Calu3 (cell line): ENCODE measurements at regions not wholly inside any gene's neighbourhood (a gene's known extent, or its start where the extent isn't known, plus 50 kb on each side); places are given as distances from the start of the nearest gene placed in this dataset.

Source experiments
- BruUV-seq: library from RNA; stranded (reverse); fragments of 400-500 nt; replicated peaks from 2 replicates; lab custom pipeline; 2021; lab: Mats Ljungman, UMichigan
- CTCF ChIA-PET: fragments of 300-600 bp; sonication (Branson Sonifier 250); formaldehyde crosslinking; loops from one replicate; lab custom pipeline; 2022; ENCODE audit warnings: antibody characterized with exemption; lab: Charles Lee
- DNase-seq: peaks from one replicate; pipeline ENCODE4 v3.0.0; 2022
- H3K27ac Mint-ChIP-seq: one replicate; pipeline ENCODE4 v1.8.0; 2022; ENCODE audit warnings: mixed read lengths; ENCODE audit not compliant: unreplicated experiment
- H3K27me3 Mint-ChIP-seq: one replicate; pipeline ENCODE4 v1.8.0; 2022; ENCODE audit warnings: mixed read lengths; ENCODE audit not compliant: unreplicated experiment
- H3K36me3 Mint-ChIP-seq: one replicate; pipeline ENCODE4 v1.8.0; 2022; ENCODE audit warnings: mild to moderate bottlenecking, moderate library complexity, mixed read lengths; ENCODE audit not compliant: insufficient read depth, unreplicated experiment
- H3K4me1 Mint-ChIP-seq: one replicate; pipeline ENCODE4 v1.8.0; 2022; ENCODE audit warnings: mild to moderate bottlenecking, low read depth, mixed read lengths; ENCODE audit not compliant: unreplicated experiment
- H3K4me3 Mint-ChIP-seq: one replicate; pipeline ENCODE4 v1.8.0; 2022; ENCODE audit warnings: mild to moderate bottlenecking, low read depth, moderate library complexity, mixed read lengths; ENCODE audit not compliant: unreplicated experiment
- H3K9me3 Mint-ChIP-seq: one replicate; pipeline ENCODE4 v1.8.0; 2022; ENCODE audit warnings: low read depth, mixed read lengths; ENCODE audit not compliant: unreplicated experiment
- CTCF ChIP-seq: fragments of 200-600 bp; IDR thresholded peaks from one replicate; pipeline ENCODE4 v1.8.0; 2022; ENCODE audit warnings: antibody characterized with exemption; ENCODE audit not compliant: unreplicated experiment
- intact Hi-C: fragments of 100-400 bp; cut with micrococcal nuclease; formaldehyde crosslinking; loops from one replicate; pipeline ENCODE4 v1.10.0; 2022; ENCODE audit not compliant: unreplicated experiment

- no TSS peak for BruUV-seq
- Mint-ChIP-seq H3K36me3 (no peaks in the 10 kb centered on the region), H3K27me3 (no peaks in the 10 kb centered on the region), H3K9me3 (peaks cover 24% of the 10 kb centered on the region), H3K4me1 (no peaks in the 10 kb centered on the region), H3K27ac (no peak overlapping the region), H3K4me3 (no peak overlapping the region)
- no peak for DNase-seq
- intact Hi-C loops = no loop called here
- no peak for TF ChIP-seq CTCF
- CTCF ChIA-PET = no interaction called here
These were observed 612.6 kb downstream of the EBF1 start for GRCh38 chr5:158487156-158487555.

- Mint-ChIP-seq H3K4me3 (no peak overlapping the region), H3K27me3 (no peaks in the 10 kb centered on the region), H3K27ac (no peak overlapping the region), H3K9me3 (peaks cover 24% of the 10 kb centered on the region), H3K36me3 (no peaks in the 10 kb centered on the region), H3K4me1 (no peaks in the 10 kb centered on the region)
- intact Hi-C loops = no loop called here
- CTCF ChIA-PET = no interaction called here
- BruUV-seq = no TSS peak
- no peak for TF ChIP-seq CTCF
- no peak for DNase-seq
These were observed 613.1 kb downstream of the EBF1 start for GRCh38 chr5:158486566-158486965.

GRCh38 chr5:158485604-158486081, 614.1 kb downstream of the EBF1 start:
- H3K4me1 Mint-ChIP-seq = no peaks in the 10 kb centered on the region
- no peaks in the 10 kb centered on the region for H3K36me3 Mint-ChIP-seq
- no peak overlapping the region for H3K27ac Mint-ChIP-seq
- no peak overlapping the region for H3K4me3 Mint-ChIP-seq
- DNase-seq = no peak
- no peak for TF ChIP-seq CTCF
- no peaks in the 10 kb centered on the region for H3K27me3 Mint-ChIP-seq
- intact Hi-C loops = no loop called here
- peaks cover 24% of the 10 kb centered on the region for H3K9me3 Mint-ChIP-seq
- no TSS peak for BruUV-seq
- CTCF ChIA-PET = interaction anchor here (0.6 kb wide), 1 partner anchor 30 kb away, joined by 3 read pairs; no protein-coding TSS in a partner anchor

- Mint-ChIP-seq H3K4me1 (no peaks in the 10 kb centered on the region), H3K9me3 (peaks cover 24% of the 10 kb centered on the region), H3K36me3 (no peaks in the 10 kb centered on the region), H3K27ac (no peak overlapping the region), H3K27me3 (no peaks in the 10 kb centered on the region), H3K4me3 (no peak overlapping the region)
- no TSS peak for BruUV-seq
- TF ChIP-seq CTCF = no peak
- CTCF ChIA-PET = interaction anchor here (0.6 kb wide), 1 partner anchor 31 kb away, joined by 3 read pairs; no protein-coding TSS in a partner anchor
- intact Hi-C loops = no loop called here
- no peak for DNase-seq
These were observed 614.7 kb downstream of the EBF1 start for GRCh38 chr5:158485047-158485446.
